ENCODE measurements at regions not wholly inside any gene's neighbourhood (a gene's known extent, or its start where the extent isn't known, plus 50 kb on each side); places are given as distances from the start of the nearest gene placed in this dataset.

DNA sequence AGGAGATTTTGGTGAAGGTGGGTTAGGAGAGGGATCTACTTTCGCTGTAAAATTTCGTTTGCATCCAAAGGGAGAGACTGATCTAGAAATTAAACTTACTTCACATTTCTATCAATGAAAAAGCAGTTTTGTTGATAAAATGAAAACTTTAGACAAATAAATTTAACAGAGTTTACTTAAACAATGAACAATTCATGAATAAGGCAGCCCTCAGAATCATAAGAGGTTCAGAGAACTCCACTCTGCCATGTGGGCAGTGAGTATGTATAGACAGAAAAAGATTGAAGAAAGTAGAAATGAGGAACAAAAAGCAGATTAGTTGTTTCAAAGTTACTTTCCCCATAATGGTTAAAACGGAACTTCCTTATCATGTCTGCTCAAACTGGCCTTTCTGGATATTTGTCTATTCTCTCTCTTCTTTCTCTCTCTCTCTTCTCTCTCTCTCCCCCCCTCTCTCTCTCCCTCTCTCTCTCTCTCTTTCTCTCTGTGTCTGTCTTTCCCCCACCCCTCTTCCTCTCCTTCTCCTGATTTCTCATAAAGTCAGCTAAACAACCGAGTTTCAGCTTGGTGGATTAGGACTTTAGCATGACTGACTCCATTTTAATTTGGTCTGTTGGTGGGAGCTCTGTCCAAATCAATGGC, 248.9 kb downstream of the TJP1 start:
- ChIA-PET POLR2A (ENCODE audit: partially characterized antibody) (no interaction called here), CTCF (ENCODE audit: partially characterized antibody) (interaction anchor here (0.9 to 1.3 kb wide), 3 partner anchors 31 to 44 kb away, joined by 3 to 4 read pairs (median 3); no protein-coding TSS in a partner anchor)
- no peak overlapping the region for H4K8ac ChIP-seq (ENCODE audit: extremely low read depth, insufficient read depth, low read length)
- FAIRE-seq (no peak), DNase-seq (ENCODE audit: low read depth in 1 of 2, low spot score in 2 of 2) (no peak)
- H3K9ac ChIP-seq (replicated peaks in 1 of 4; ENCODE audit: extremely low read depth in 1 of 4, low read depth in 3 of 4, low read length in 3 of 4): no peak overlapping the region
- H4K91ac ChIP-seq (replicated peaks; ENCODE audit: insufficient read length, low read length): no peak overlapping the region
- H3K4ac ChIP-seq (replicated peaks; ENCODE audit: insufficient read length, low read depth, low read length): no peak overlapping the region
- no peak overlapping the region for H2AK5ac ChIP-seq (ENCODE audit: low read depth, low read length)
- peaks cover 0 to under 1% of the 10 kb centered on the region in 2 experiments; a peak in 2 of 4 replicates for H3K79me2 ChIP-seq (ENCODE audit: control insufficient read depth in 1 of 2, insufficient read depth in 2 of 2, low read length in 2 of 2)
- no peak overlapping the region for H2AFZ ChIP-seq (ENCODE audit: low read length)
- H3K4me2 ChIP-seq (ENCODE audit: insufficient read depth in 1 of 2, low read depth in 2 of 2, low read length in 2 of 2): no peak overlapping the region
- peaks cover 11% of the 10 kb centered on the region for H3K23me2 ChIP-seq (ENCODE audit: low read depth, low read length)
- no peak overlapping the region for H3K4me3 ChIP-seq (ENCODE audit: extremely low read depth in 1 of 4, insufficient read depth in 2 of 4, low read depth in 3 of 4, low read length in 4 of 4)
- no peak overlapping the region for H3K23ac ChIP-seq (ENCODE audit: insufficient read length)
- H2BK5ac ChIP-seq (ENCODE audit: low read depth, low read length): no peak overlapping the region
- peaks cover 3 to 12% (median 8%) of the 10 kb centered on the region in 4 experiments; a peak in 6 of 7 replicates for H3K4me1 ChIP-seq (replicated peaks in 1 of 4; ENCODE audit: control insufficient read depth in 3 of 4, insufficient read depth in 4 of 4, low read length in 3 of 4)
- H2BK120ac ChIP-seq (replicated peaks; ENCODE audit: low read depth, low read length): no peak overlapping the region
- H3K27me3 ChIP-seq (replicated peaks in 1 of 4; ENCODE audit: control insufficient read depth in 3 of 4, extremely low read depth in 1 of 4, insufficient read depth in 3 of 4, low read length in 3 of 4): peaks cover 0 to 24% (median 13%) of the 10 kb centered on the region in 4 experiments; a peak in 6 of 7 replicates
- no peak overlapping the region for H2BK15ac ChIP-seq (ENCODE audit: low read length)
- H3K27ac ChIP-seq (ENCODE audit: low read depth, low read length): no peak overlapping the region
- no peak overlapping the region for H2BK20ac ChIP-seq (ENCODE audit: low read length)
- H2BK12ac ChIP-seq (ENCODE audit: low read depth, low read length): no peak overlapping the region
- no peak overlapping the region for H3K56ac ChIP-seq (replicated peaks; ENCODE audit: insufficient read length, low read depth, low read length)
- H4K20me1 ChIP-seq (replicated peaks in 1 of 2; ENCODE audit: control insufficient read depth in 1 of 2, insufficient read depth in 2 of 2, low read length in 2 of 2): no peaks in the 10 kb centered on the region
- WGBS, 2 experiments (ENCODE audit: extremely low coverage in 1 of 2, insufficient coverage in 1 of 2, insufficient read length in 1 of 2, insufficient replicate concordance in 2 of 2, low coverage in 1 of 2, low lambda C conversion rate in 2 of 2, missing lambda C conversion rate in 1 of 2): 88% methylated on average over 4 of the region's 4 CpGs; no CpG with 5 or more reads in 1 of the 2 experiments
- no peaks in the 10 kb centered on the region for H3K36me3 ChIP-seq (ENCODE audit: control insufficient read depth in 2 of 4, insufficient read depth in 4 of 4, low read length in 3 of 4)
- H3K18ac ChIP-seq (ENCODE audit: extremely low read depth, low read length): no peak overlapping the region
- TF ChIP-seq, protein P1, sequence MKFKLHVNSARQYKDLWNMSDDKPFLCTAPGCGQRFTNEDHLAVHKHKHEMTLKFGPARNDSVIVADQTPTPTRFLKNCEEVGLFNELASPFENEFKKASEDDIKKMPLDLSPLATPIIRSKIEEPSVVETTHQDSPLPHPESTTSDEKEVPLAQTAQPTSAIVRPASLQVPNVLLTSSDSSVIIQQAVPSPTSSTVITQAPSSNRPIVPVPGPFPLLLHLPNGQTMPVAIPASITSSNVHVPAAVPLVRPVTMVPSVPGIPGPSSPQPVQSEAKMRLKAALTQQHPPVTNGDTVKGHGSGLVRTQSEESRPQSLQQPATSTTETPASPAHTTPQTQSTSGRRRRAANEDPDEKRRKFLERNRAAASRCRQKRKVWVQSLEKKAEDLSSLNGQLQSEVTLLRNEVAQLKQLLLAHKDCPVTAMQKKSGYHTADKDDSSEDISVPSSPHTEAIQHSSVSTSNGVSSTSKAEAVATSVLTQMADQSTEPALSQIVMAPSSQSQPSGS (IDR thresholded peaks at IDR 0.05; ENCODE audit: low read length): no peak
- TF ChIP-seq GTF2F1 (IDR thresholded peaks at IDR 0.05; ENCODE audit: borderline replicate concordance, low read depth, low read length) (no peak), TCF12 (IDR thresholded peaks at IDR 0.05; ENCODE audit: low read depth, low read length) (no peak), CREB1 (IDR thresholded peaks at IDR 0.05) (no peak)
- H3K9me3 ChIP-seq (ENCODE audit: insufficient read depth in 2 of 2, low read depth in 1 of 2, low read length in 1 of 2): no peaks in the 10 kb centered on the region
- no peak overlapping the region for H4K5ac ChIP-seq (ENCODE audit: insufficient read length, low read depth, low read length)
- H3K79me1 ChIP-seq (ENCODE audit: low read depth, low read length): no peaks in the 10 kb centered on the region
- H3K14ac ChIP-seq (ENCODE audit: insufficient read length): no peak overlapping the region

Data from H1 (cell line).